IMR-90 (cell line): ENCODE measurements at regions not wholly inside any gene's neighbourhood (a gene's known extent, or its start where the extent isn't known, plus 50 kb on each side); places are given as distances from the start of the nearest gene placed in this dataset.
"Not testable (repeated sequence)": the region's sequence is repeated elsewhere in the genome, so short reads cannot be mapped to it uniquely, and the experiment has no call there.

ENCODE experiments used
- CHD1 ChIP-seq: IDR thresholded peaks from 2 replicates; pipeline ENCODE4 v1.6.1; 2012; ENCODE audit warnings: low read depth, low read length, improper control_type of control experiment
- POLR2A ChIP-seq: IDR thresholded peaks from 2 replicates; pipeline ENCODE4 v1.6.1; 2012; ENCODE audit warnings: mild to moderate bottlenecking, low read depth, low read length
- TF ChIP-seq, protein P1 (sequence below): conservative IDR thresholded peaks from 2 replicates; pipeline ENCODE4 v1.5.1; 2012; ENCODE audit warnings: mild to moderate bottlenecking, low read depth, low read length, improper control_type of control experiment

DNA sequence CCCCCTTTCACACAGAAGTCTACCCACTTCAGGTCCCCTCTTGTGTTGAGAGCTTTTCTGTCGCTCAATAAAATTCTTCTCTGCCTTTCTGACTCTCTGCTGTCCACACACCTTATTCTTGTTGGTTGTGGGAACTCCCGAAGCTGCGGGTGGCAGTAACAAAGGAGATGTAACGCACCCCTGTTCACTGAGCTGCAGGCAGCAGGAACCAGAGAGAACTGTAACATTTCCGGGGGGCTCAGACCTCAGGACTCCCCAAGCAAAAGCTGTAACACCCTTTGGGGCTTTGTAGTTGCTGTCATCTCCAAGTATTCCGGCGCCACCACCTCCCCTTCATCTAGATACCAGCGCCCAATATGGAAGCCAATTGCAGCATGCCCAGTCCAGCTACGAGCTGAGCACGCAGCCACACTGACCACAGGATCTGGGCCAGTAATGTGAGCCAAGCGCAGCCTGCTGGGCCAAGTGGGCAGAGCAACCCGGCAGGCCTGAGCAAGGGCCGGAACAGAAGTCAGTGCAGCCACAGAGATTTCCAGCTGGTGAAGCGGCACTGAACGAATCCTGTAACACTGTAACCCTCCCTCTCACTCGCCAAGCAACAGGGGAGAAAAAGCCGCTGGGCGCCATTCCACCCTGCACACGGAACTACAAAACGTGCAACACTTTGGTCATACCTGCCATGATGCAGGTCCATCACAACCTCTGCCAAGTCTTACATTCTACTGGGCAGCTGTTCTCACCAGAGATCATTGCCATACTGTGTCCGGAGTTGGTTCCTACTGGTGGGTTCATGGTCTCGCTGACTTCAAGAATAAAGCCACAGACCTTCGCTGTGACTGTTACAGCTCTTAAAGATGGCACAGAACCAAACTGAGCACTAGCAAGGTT is 194.3 kb downstream of the SPATA31A6 start:
- TF ChIP-seq, protein P1, sequence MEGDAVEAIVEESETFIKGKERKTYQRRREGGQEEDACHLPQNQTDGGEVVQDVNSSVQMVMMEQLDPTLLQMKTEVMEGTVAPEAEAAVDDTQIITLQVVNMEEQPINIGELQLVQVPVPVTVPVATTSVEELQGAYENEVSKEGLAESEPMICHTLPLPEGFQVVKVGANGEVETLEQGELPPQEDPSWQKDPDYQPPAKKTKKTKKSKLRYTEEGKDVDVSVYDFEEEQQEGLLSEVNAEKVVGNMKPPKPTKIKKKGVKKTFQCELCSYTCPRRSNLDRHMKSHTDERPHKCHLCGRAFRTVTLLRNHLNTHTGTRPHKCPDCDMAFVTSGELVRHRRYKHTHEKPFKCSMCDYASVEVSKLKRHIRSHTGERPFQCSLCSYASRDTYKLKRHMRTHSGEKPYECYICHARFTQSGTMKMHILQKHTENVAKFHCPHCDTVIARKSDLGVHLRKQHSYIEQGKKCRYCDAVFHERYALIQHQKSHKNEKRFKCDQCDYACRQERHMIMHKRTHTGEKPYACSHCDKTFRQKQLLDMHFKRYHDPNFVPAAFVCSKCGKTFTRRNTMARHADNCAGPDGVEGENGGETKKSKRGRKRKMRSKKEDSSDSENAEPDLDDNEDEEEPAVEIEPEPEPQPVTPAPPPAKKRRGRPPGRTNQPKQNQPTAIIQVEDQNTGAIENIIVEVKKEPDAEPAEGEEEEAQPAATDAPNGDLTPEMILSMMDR, result not testable (repeated sequence)
- TF ChIP-seq POLR2A, CHD1: not testable (repeated sequence)
